ENCODE measurements at regions not wholly inside any gene's neighbourhood (a gene's known extent, or its start where the extent isn't known, plus 50 kb on each side); places are given as distances from the start of the nearest gene placed in this dataset.
A peak's percentile ranks its signal among the peaks of the same experiment; 100 is the strongest.

DNA sequence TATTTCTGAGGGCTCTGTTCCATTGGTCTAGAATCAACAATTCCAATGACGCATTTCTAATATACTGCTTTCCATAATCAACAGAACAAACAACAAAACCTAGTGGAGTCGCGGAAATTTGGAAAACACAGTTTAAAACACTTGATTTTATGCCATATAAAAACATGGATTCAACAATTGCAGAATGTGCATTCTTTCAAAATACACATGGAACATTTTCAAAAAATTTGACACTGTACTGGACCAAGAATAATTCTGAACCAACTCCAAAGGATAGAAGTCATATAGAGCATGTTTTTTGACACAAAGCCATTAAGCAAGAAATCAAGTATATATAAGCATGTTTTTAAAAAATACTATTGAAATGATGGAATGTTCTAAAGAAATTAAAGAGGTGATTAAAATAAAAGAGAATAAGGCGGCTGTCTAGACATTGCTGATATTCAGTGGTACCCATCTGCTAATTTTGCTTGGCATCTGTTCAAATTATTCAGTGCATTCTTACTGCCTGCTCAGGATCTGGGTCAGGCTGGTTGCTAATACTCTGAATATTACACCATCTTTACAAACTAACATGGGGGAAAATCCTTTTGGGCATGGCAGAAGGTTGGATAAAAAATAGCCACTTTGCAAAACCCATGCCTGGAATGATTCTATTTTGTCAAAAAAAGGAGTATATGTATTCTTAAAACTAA lies 221.3 kb downstream of the NPR3 start:
- TF ChIP-seq, protein P1, sequence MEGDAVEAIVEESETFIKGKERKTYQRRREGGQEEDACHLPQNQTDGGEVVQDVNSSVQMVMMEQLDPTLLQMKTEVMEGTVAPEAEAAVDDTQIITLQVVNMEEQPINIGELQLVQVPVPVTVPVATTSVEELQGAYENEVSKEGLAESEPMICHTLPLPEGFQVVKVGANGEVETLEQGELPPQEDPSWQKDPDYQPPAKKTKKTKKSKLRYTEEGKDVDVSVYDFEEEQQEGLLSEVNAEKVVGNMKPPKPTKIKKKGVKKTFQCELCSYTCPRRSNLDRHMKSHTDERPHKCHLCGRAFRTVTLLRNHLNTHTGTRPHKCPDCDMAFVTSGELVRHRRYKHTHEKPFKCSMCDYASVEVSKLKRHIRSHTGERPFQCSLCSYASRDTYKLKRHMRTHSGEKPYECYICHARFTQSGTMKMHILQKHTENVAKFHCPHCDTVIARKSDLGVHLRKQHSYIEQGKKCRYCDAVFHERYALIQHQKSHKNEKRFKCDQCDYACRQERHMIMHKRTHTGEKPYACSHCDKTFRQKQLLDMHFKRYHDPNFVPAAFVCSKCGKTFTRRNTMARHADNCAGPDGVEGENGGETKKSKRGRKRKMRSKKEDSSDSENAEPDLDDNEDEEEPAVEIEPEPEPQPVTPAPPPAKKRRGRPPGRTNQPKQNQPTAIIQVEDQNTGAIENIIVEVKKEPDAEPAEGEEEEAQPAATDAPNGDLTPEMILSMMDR (IDR thresholded peaks at IDR 0.05): no peak

DNA sequence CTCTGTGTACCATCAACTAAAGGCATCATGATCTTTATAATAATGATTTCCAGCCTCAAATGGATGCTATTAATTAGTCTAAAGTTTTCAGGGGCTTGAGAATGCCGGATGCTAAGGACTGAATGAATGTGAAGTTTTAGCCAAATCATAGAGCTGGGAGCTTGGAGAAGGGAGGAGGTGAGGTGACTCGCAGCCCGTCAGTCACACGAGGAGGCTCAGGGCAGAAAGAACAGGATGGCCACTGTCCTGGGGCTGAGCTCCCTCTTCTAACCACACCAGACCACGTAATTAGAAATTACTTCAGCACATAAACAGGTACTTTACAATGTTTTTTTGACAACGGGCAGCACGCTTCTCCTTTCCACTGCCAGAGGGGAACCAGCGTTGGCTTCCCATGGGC lies 222.6 kb downstream of the NPR3 start:
- TF ChIP-seq, protein P1 (IDR thresholded peaks at IDR 0.05): no peak

DNA sequence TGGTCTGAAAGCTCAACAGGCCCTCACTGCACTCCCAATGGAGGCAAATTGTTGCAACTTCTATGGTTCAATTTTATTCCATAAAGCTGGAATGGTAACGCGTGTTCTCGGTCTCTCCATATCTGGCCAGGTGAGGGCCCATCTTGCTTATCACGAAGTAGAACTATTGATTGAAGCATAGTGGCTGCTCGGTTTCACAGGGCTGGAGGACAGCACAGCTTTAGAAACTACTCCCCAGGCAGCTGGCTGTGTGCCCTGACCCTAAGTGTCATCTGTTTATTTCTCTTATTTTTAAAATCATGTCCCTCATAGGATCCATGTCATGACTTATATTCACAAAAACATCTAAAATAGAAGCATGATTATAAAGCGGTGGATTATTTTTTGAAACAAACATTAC lies 223.4 kb downstream of the NPR3 start:
- TF ChIP-seq, protein P1 (IDR thresholded peaks at IDR 0.05): no peak

DNA sequence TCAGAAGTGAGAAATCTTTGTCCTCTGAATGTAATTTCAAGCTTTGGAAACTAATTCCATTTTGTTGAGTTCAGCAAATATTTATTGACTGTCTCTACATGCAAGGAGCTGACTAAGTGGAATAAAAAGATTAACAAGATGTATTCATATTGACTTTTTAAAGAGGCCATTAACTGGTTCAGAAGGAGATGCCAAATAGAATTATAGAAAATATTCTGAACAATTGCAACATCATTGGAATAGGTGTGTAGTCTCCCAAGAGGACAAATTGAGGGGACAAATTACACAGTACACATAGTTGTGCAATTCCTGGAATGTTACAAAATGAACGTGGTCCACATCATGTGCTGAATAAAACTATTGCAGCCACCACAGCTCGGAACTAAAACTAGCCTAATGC lies 224.2 kb downstream of the NPR3 start:
- TF ChIP-seq, protein P1 (IDR thresholded peaks at IDR 0.05): no peak

DNA sequence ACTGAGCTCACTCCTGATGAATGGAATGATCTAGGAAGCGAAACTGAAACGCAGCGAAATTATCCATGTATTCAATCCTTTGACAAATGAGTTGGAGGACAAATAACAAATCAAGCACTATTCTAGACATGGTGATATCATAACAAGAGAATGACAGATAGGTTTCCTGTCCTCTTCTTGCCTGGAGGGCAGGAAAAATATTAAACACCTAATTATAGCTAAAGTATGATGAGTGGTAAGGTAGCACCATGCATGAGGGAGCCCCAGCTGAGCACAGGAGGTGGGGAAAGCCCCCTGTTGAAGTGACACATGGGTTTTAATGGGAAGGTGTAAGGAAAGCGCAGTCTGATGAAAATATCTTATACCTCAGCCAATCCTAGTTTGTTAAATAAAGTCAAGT lies 225.2 kb downstream of the NPR3 start:
- TF ChIP-seq, protein P1 (IDR thresholded peaks at IDR 0.05): no peak

DNA sequence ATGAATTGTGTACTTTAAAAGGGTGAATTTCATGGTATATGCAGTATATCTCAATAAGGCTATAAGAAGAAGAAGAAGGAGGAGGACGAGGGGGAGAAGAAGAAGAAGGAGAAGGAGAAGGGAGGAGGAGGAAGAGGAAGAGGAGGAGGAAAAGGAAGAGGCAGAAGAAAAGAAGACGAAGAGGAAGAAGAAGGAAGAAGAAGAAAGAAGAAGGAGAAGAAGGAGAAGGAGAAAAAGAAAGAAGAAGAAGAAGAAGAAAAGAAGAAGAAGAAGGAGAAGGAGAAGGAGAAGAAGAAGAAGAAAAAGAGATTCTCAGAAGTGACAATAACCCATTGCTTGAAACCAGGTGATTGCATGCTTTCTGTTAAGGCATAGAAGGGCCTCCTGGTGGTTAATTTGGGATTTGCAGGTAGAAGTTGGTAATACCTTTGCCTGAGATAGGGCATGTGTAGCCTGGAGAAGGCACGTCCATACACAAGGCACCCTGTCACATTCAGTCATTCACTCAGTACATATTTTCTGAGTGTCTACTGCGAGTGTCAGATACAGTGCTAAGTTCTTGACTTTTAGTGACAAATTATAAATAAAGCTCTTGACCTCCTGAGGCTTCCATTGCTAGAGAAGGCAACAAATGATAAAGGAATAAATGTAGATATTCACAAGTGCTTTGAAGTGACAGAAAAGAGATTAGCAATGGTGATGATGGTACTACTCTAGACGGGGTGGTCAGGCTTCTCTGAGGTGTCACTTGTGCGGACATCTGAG lies 231.3 kb downstream of the NPR3 start:
- TF ChIP-seq, protein P1 (IDR thresholded peaks at IDR 0.05): peak; percentile 68

DNA sequence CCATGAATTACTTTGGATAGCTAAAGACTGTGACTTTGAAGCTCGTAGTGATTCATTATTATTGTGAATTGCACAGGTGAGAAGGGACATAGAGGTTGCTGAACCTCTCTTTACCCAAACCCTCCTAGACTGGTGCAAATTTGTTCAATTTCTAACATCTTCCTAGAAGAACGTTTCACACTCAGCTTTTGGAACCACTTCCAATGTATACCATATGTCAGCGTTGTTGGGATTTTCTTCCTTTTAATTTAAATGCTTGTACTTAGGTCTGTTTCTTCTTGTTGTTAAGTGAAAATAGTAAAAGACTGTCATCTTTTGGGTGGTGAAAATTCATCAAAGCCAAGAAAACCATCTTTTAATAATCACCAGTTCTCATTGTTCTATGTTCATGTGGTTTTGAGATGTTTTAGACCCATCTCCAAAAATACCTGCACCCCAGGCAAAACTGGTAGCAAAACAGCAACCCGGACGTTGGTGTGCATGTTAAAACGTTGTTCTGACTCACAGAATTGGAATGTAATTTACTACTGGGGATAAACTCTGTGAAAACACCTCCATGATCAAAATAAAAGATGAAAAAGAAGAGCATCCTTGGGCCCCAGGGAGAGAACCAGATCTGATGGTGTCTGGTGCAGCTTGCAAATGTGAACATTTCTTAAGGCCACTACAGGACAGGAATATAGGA lies 238.3 kb downstream of the NPR3 start:
- TF ChIP-seq, protein P1 (IDR thresholded peaks at IDR 0.05): no peak
